MM.1S (cell line): ENCODE measurements at regions not wholly inside any gene's neighbourhood (a gene's known extent, or its start where the extent isn't known, plus 50 kb on each side); places are given as distances from the start of the nearest gene placed in this dataset.

Experiments
- DNase-seq: peaks from one replicate; pipeline ENCODE4 v3.0.0-alpha.2; 2015
- H2AFZ ChIP-seq: fragments of 300-600 bp; sonication (generic); 2 replicates; pipeline ENCODE4 v1.6.0; 2016; ENCODE audit warnings: antibody characterized with exemption, low read length
- H3F3A ChIP-seq: fragments of 300-600 bp; sonication (generic); 2 replicates; pipeline ENCODE4 v1.6.1; 2016; ENCODE audit warnings: mild to moderate bottlenecking, antibody characterized with exemption, low read length, moderate library complexity, mixed read lengths; ENCODE audit not compliant: insufficient read depth
- H3K27ac ChIP-seq: fragments of 300-600 bp; sonication (generic); 2 replicates; pipeline ENCODE4 v1.5.1; 2016; ENCODE audit warnings: mild to moderate bottlenecking, low read length
- H3K27me3 ChIP-seq: fragments of 300-600 bp; sonication (generic); replicated peaks from 2 replicates; pipeline ENCODE4 v1.6.0; 2016; ENCODE audit warnings: low read length; ENCODE audit not compliant: insufficient read depth
- H3K36me3 ChIP-seq: fragments of 300-600 bp; sonication (generic); replicated peaks from 2 replicates; pipeline ENCODE4 v1.6.1; 2016; ENCODE audit warnings: mild to moderate bottlenecking, low read length, mixed read lengths; ENCODE audit not compliant: insufficient read depth
- H3K4me1 ChIP-seq: fragments of 300-600 bp; sonication (generic); 2 replicates; pipeline ENCODE4 v1.6.1; 2016; ENCODE audit warnings: low read length, mixed read lengths
- H3K4me2 ChIP-seq: fragments of 300-600 bp; sonication (generic); 2 replicates; pipeline ENCODE4 v1.6.0; 2016; ENCODE audit warnings: low read depth, low read length
- H3K4me3 ChIP-seq: fragments of 300-600 bp; sonication (generic); 2 replicates; pipeline ENCODE4 v1.5.1; 2016; ENCODE audit warnings: low read length, mixed read lengths
- H3K79me2 ChIP-seq: fragments of 300-600 bp; sonication (generic); 2 replicates; pipeline ENCODE4 v1.6.1; 2016; ENCODE audit warnings: mixed run types, low read length, mixed read lengths
- H3K9ac ChIP-seq: fragments of 300-600 bp; sonication (generic); 2 replicates; pipeline ENCODE4 v1.6.1; 2016; ENCODE audit warnings: low read length, mixed read lengths
- H3K9me2 ChIP-seq: fragments of 300-600 bp; sonication (generic); replicated peaks from 2 replicates; pipeline ENCODE4 v1.6.1; 2016; ENCODE audit warnings: mild to moderate bottlenecking, low read length, mixed read lengths; ENCODE audit not compliant: insufficient read depth
- H3K9me3 ChIP-seq: fragments of 300-600 bp; sonication (generic); replicated peaks from 2 replicates; pipeline ENCODE4 v1.6.1; 2016; ENCODE audit warnings: mild to moderate bottlenecking, low read length, mixed read lengths; ENCODE audit not compliant: insufficient read depth
- H4K20me1 ChIP-seq: fragments of 300-600 bp; sonication (generic); 2 replicates; pipeline ENCODE4 v1.6.1; 2016; ENCODE audit warnings: mild to moderate bottlenecking, low read length, moderate library complexity, mixed read lengths; ENCODE audit not compliant: insufficient read depth
- EZH2 ChIP-seq: fragments of 300-600 bp; sonication (generic); optimal IDR thresholded peaks from 2 replicates; pipeline ENCODE3; 2017; ENCODE audit warnings: low read depth, mild to moderate bottlenecking, antibody characterized with exemption, low read length, mixed read lengths
- EZH2phosphoT487 ChIP-seq: fragments of 300-600 bp; sonication (generic); IDR thresholded peaks from 2 replicates; pipeline ENCODE4 v1.6.1; 2018; ENCODE audit warnings: antibody characterized with exemption, low read length
- TF ChIP-seq, protein P1 (sequence below): fragments of 300-600 bp; sonication (generic); IDR thresholded peaks from 2 replicates; pipeline ENCODE4 v1.5.1; 2016; ENCODE audit warnings: antibody characterized with exemption, low read length, mixed read lengths

- H3K9ac ChIP-seq, result no peak overlapping the region
- no peaks in the 10 kb centered on the region for H3K27me3 ChIP-seq
- H3K4me3 ChIP-seq, result no peak overlapping the region
- no peaks in the 10 kb centered on the region for H3F3A ChIP-seq
- no peaks in the 10 kb centered on the region for H3K4me1 ChIP-seq
- no peak overlapping the region for H2AFZ ChIP-seq
- no peak for DNase-seq
- no peak overlapping the region for H3K4me2 ChIP-seq
- H3K79me2 ChIP-seq, result no peaks in the 10 kb centered on the region
- H3K27ac ChIP-seq, result no peak overlapping the region
- no peaks in the 10 kb centered on the region for H3K36me3 ChIP-seq
- no peaks in the 10 kb centered on the region for H3K9me3 ChIP-seq
- TF ChIP-seq EZH2 (no peak), EZH2phosphoT487 (no peak)
- TF ChIP-seq, protein P1, sequence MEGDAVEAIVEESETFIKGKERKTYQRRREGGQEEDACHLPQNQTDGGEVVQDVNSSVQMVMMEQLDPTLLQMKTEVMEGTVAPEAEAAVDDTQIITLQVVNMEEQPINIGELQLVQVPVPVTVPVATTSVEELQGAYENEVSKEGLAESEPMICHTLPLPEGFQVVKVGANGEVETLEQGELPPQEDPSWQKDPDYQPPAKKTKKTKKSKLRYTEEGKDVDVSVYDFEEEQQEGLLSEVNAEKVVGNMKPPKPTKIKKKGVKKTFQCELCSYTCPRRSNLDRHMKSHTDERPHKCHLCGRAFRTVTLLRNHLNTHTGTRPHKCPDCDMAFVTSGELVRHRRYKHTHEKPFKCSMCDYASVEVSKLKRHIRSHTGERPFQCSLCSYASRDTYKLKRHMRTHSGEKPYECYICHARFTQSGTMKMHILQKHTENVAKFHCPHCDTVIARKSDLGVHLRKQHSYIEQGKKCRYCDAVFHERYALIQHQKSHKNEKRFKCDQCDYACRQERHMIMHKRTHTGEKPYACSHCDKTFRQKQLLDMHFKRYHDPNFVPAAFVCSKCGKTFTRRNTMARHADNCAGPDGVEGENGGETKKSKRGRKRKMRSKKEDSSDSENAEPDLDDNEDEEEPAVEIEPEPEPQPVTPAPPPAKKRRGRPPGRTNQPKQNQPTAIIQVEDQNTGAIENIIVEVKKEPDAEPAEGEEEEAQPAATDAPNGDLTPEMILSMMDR, result no peak
- no peaks in the 10 kb centered on the region for H3K9me2 ChIP-seq
- no peaks in the 10 kb centered on the region for H4K20me1 ChIP-seq
Observed at GRCh38 chr9:81754245-81754644, 64.9 kb upstream of the TLE1 start.

- H3K36me3 ChIP-seq, result no peaks in the 10 kb centered on the region
- no peak overlapping the region for H3K4me2 ChIP-seq
- H3K27ac ChIP-seq, result no peak overlapping the region
- H3K79me2 ChIP-seq, result no peaks in the 10 kb centered on the region
- H3K27me3 ChIP-seq, result no peaks in the 10 kb centered on the region
- TF ChIP-seq EZH2 (no peak), EZH2phosphoT487 (no peak)
- TF ChIP-seq, protein P1, result no peak
- no peaks in the 10 kb centered on the region for H3K4me1 ChIP-seq
- no peak for DNase-seq
- H4K20me1 ChIP-seq, result no peaks in the 10 kb centered on the region
- no peak overlapping the region for H3K4me3 ChIP-seq
- no peaks in the 10 kb centered on the region for H3F3A ChIP-seq
- H2AFZ ChIP-seq, result no peak overlapping the region
- no peaks in the 10 kb centered on the region for H3K9me2 ChIP-seq
- no peak overlapping the region for H3K9ac ChIP-seq
- H3K9me3 ChIP-seq, result no peaks in the 10 kb centered on the region
Observed at GRCh38 chr9:81755721-81756120, 66.4 kb upstream of the TLE1 start.

DNA sequence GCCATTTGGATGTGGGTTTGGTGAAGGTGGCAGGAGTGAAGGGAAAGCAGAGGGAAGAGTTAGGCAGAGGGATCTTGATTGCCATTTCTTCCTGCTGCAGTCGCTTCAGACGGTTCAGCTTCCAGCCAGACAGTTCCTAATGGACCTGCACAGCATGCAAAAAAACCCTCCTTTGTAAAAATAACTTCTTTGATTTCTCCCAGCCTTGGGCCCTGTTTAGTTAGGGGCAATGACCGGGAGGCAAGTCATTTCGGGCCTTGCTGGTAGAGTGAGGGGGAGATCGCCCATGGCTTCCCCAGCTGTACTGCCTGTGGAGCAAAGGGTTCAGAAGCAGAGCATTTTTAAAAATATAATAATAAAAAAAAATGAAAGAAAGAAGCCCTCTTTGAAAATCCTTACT, 67.2 kb upstream of the TLE1 start:
- no peak overlapping the region for H3K4me3 ChIP-seq
- no peak overlapping the region for H3K27ac ChIP-seq
- H3K4me2 ChIP-seq, result no peak overlapping the region
- H3K4me1 ChIP-seq, result no peaks in the 10 kb centered on the region
- no peaks in the 10 kb centered on the region for H3K9me3 ChIP-seq
- DNase-seq, result no peak
- no peak for TF ChIP-seq EZH2
- TF ChIP-seq, protein P1, result no peak
- no peak for TF ChIP-seq EZH2phosphoT487
- H3K36me3 ChIP-seq, result no peaks in the 10 kb centered on the region
- no peaks in the 10 kb centered on the region for H3K27me3 ChIP-seq
- H3K9ac ChIP-seq, result no peak overlapping the region
- no peaks in the 10 kb centered on the region for H3K9me2 ChIP-seq
- H3F3A ChIP-seq, result no peaks in the 10 kb centered on the region
- no peaks in the 10 kb centered on the region for H3K79me2 ChIP-seq
- no peaks in the 10 kb centered on the region for H4K20me1 ChIP-seq
- no peak overlapping the region for H2AFZ ChIP-seq
